T1000 (cell line): ENCODE measurements at regions not wholly inside any gene's neighbourhood (a gene's known extent, or its start where the extent isn't known, plus 50 kb on each side); places are given as distances from the start of the nearest gene placed in this dataset.

Source experiments
- DNase-seq: peaks from one replicate; lab custom pipeline; 2025; ENCODE audit warnings: mixed read lengths; lab: John Stamatoyannopoulos, UW

DNA sequence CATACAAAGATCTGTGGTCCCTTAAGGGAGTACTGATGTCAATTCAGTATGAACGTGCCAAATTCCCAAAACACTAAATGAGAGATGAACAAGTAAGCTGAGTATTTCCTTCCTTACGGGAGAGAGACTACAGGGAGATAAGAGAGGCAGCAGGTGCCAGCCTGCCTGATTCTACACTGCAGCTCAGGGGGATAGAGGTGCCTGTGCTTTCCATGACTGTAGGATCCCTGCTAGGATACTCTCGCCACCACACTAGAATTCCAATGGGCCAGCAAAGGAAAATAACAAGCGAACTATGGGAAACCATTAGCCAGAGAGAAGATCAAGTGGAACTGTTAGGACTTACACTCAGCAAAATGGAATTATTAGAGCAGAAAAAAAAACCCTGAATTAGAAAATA, 198.5 kb upstream of the BTBD3 start:
- no peak for DNase-seq

DNA sequence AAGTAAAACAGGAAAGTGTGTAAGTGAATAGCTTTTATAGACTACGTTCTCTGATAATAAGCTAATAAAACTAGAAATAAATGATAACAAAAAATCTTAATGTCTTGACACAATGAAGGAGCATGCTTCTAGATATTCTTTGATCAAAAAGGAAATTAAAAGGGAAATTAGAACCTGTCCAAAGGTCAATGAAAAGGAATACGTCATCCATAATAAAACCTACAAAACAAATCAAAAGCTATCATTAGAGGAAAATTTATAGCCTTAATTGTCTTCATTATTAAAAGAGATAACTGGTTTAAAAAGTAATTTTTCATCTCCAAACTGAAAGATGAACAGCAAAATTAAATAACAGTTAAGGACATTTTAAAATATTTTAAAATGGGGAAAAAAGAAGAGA, 196.3 kb upstream of the BTBD3 start:
- no peak for DNase-seq

DNA sequence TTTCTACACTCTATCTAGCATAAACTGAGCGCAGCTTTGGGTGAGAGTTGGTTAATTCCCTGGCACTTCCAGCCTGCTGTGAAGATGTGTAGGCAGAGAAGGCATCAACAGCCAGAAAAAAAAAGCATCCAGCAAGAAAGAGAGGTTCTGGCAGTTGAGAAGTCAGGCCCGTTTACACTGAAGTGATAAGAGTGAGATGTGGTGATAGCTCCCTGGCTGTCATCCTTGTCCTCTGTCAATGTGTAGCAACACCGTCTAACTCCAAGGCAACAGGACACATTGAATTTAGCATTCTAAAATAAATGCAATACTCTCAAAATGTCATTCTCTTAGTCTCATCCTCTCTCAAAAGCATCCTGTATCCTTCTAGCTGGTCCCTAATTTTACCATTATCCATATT, 193.6 kb upstream of the BTBD3 start:
- no peak for DNase-seq

DNA sequence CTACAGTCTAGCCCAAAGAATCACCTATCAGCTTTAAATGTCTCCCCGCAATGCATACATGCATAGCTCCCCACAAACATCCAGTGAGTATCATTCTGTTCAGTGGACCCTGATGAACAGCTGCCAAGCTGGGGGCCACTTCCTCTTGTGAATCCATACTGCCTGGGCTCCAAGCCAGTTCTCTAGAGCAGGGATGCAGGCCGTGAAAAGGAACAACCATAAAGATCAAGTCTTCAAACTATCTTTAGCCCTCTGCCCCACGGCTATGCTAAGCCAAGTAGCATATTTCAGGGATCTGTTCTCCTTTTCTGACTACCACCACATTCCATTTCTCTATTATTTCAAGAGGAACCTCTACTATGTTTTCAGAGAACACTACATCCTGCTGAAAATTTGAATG, 191.7 kb upstream of the BTBD3 start:
- DNase-seq: no peak

DNA sequence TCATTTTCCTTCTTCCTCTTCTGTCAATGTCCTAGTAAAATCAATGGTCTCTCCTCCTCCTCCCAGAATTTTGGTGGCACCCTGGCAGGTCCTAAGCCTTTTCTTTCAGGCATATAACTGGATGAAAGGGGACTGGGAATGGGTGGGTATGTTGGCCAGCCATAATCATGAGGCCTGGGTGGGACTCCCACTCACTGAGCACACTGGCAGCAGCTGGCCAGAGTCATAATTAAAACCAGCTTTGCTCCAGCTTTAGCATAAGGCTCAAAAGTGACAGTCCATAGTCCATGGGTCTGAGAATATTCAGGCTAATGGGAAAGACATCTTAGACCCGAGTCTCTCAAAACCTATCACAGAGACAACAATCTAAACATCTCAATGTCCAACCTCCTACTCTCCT, 190.0 kb upstream of the BTBD3 start:
- no peak for DNase-seq

DNA sequence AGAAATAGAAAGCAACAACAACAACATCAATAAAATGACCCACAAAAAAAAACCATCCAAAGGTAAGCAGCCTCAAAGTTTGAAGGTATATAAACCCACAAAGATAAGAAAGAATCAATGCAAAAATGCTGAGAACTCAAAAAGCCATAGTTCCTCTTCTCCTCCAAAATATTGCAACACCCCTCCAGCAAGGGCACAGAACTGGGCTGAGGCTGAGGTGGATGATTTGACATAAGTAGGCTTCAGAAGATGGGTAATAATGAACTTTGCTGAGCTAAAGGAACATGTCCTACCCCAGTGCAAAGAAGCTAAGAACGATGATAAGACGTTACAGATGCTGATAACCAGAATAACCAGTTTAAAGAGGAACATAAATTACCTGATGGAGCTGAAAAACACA, 188.8 kb upstream of the BTBD3 start:
- no peak for DNase-seq

DNA sequence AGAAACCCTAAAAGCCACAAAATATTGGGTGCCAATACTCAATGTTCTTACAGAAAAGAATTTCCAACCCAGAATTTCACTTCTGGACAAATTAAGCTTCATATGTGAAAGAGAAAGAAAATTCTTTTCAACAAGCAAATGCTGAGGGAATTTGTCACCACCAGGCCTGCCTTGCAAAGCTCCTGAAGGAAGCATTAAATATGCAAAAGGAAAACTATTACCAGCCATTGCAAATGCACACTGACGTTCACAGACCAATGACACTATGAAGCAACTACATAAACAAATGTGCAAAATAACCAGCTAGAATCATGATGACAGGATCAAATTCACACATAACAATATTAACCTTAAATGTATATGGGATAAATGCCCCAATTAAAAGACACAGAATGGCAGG, 187.9 kb upstream of the BTBD3 start:
- no peak for DNase-seq

DNA sequence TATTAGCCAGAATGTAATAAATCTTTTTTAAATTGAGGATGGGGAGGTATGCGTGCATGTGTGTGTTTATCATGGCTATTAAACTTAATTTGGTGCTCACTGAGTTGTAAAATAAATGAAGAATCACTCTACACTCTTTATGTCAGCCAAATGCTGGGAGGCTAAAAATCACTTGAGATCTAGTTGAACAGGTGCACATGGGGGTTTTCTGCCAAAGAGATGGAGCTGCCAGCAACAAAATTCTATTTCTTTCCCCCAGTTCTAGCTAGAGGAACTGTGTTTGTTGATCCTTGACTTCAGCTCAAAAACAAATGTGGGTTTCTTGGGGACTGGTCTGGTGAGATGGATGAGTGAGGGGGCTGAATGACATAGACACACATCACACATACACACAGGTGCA, 183.3 kb upstream of the BTBD3 start:
- no peak for DNase-seq

DNA sequence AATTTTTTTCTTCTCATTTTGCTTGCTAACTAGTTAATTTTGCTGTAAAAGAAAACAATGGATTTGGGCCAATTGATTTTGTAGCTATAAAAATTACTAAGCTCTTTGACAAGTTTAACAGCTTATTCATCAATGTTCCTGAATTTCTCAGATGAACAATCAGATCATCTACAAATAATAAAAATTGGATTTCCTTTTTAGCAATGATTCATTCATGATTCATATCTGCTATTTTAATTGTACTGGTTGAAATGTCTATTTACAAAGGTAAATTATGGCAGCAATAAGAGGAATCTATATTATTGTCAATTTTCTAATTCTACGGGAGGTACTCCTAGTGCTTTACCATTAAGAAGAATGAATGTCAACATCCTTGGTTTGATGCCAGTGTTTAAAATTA, 178.8 kb upstream of the BTBD3 start:
- DNase-seq: no peak

DNA sequence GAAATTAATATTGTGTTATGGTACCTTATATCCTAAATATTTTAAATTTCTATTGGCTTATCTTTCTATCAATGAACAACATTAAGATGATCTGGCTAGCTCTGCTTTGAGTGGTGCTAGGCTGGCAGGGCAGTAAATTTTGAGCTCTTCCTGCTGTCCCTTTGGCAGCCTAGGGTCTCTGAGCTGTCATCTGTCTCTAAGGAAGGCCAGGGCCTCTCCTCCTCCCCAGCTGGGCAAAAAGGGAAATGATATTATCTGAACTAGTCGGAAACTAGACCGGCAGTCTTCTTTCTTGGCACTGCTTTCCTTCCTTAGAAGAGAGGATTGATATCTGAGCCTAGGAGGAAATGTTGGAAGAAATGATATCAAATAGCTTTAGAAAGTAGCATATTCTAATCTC, 176.7 kb upstream of the BTBD3 start:
- DNase-seq: no peak

DNA sequence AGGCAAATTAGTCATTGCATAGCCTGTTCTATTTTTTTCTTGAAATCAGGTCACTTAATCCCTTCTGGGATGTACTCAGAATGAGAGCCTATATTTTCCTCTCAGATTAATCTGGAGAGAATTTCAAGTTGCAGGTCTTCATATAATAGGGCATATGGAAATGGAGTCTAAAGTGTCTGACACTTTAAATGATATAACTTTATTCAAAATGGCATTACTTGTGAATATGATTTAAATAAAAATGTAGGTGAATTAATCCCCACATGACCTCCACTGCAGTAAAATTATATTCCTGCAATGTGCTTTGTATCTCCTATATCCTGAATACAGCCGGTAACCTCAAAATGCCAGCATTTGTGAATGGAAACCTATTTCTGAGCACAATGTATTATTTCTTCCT, 172.5 kb upstream of the BTBD3 start:
- DNase-seq: no peak

DNA sequence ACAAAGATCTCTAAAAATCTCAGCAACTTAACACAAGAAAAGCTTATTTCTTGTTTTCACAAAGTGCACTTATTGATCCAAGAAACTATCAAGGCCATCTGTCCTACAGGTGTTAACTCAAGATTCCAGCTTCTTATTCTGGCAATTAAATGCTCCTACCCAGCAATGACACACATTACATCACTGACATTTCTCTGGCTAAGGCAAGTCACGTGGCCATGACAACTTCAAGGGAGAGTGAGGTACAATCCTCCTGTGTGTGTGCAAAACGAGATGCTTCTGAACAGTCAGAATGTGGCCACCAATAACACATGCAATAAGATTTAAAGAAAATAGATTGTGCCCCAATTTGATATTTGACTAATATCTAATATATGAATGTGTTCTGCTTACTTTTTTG, 169.3 kb upstream of the BTBD3 start:
- no peak for DNase-seq

DNA sequence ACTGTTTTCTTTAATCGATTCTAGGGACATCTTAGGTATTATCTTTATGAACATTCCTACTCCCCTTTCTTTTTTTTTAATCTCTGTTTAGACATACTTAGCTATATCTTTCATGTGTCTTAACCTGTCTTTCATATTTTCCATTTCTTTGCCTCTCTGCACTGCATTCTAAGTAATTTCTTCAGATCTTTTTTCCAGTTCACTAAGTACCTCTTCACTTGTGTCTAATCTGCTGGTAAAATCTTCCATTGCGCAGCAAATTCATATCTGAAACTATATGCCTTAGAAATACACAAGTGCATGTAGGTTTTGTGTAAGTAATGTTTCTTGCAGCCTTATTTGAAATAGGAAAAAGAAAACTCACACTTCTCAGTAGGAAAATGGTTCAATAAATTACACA, 165.4 kb upstream of the BTBD3 start:
- no peak for DNase-seq

DNA sequence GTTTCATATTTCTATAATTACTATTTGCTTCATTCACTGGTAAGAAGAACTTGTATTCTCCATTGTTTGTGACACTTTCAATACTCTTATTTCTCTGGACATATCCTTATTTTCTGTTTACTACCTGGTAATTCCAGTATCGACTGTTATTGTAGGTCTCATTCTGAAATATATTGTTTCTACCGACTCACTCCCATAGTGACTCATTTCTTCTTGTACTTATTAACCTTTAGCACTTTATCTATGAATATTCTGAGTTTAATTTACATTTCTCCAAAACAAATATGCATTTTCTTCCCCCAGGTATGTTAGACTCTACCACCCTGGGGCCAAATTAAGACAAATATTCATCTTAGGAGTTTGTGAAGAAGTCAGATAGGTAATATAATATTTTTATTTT, 164.5 kb upstream of the BTBD3 start:
- DNase-seq: no peak

DNA sequence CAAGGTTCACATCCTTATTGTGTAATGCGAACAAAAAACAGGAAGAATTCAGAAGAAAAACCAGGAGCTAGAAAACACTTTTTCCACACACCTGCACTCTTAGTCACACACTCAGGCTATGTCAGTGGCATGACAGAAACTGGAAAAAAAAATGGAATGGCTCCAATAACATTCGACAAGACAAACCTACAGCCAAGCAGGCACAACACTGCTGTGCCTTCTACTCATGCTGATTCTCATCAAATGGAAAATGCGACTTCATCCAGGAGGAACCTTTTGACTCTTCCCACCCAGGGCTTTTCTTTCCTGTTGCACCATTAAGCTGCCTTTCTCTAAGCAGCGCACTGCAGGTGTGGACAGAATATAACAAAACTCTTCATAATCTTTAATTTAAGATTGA, 163.2 kb upstream of the BTBD3 start:
- no peak for DNase-seq

DNA sequence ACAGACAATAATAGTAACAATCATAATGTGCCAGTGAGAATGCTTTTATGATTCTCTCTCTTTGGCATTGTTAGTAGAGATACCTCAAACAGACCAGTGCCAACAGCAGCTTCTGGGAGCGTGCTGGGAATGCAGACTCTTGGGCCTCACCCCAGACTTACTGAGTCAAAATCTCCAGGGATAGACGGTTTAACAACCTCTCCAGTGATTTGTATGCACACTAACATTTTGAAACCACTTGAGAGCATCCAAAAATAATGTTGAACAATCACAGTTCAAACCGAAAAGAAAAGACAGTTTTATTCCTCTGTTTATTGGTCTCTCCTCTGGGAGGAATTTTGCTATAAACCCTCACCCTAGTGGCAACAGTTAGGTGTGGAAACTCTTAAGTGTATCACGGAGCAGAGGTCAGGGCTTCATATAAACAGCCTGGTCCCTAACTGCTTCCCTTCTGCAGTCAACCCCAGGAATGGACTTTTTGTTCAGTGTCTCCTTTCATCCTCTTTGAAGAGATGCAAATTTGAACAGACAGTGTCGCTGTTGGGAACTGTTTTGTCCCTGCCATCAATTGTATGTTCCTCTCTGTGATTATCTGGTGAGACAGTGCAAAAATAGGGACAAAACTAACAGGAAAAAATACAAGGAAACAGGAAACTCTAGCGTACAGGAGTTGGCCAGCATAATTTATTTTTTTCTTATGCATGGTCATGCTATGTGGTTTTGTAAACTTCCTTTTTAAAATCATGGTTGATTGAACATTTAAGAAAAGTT, 162.4 kb upstream of the BTBD3 start:
- no peak for DNase-seq

DNA sequence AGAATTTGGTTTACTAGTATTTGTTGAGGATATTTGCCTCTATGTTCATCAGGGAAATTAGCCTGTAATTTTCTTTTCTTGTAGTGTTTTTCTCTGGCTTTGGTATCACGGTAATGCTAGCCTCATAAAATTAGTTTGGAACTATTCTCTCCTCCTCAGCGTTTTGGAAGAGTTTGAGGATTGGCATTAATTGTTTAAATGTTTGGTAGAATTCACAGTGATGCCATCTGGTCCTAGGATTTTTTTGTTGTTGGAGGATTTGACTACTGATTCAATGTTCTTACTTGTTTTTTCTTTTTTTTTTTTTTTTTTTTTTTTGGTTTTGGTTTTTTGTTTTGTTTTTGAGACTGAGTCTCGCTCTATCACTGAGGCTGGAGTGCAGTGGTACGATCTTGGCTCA, 156.2 kb upstream of the BTBD3 start:
- no peak for DNase-seq

DNA sequence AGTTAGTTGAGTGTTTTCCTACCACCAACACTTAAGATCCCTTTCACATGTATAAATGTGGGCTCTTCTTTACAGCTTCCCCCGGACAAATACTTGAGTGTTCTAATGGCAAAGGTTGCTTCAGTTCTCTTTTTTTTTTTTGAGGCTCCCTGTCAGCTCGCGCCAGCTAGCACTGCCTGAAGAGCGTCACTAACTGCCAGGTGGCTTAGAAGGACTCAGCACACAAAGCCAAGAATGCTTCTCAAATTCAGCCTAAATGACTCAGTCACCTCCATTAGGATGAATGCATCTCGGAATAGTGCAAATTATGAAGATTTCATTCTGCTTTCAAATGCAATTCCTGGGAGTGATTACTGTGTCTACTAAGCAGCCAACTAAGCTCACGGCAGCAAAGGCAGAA, 150.7 kb upstream of the BTBD3 start:
- no peak for DNase-seq

DNA sequence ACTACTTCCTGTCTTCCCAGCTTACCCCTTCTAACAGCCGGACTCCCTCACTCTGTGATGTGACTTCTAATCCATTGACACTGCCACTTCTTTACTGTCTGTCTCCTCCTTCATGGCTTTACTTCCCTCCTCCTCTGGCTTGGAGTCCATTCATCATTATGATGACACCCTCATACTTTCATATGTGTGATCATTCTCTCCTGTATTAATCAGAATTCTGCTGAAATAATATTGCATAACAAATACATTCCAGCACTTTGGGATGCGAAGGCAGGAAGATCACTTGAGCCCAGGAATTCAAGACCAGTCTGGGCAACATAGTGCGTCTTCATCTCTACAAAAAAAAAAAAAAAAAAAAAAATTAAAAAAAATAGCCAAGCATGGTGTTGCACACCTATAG, 147.9 kb upstream of the BTBD3 start:
- no peak for DNase-seq

DNA sequence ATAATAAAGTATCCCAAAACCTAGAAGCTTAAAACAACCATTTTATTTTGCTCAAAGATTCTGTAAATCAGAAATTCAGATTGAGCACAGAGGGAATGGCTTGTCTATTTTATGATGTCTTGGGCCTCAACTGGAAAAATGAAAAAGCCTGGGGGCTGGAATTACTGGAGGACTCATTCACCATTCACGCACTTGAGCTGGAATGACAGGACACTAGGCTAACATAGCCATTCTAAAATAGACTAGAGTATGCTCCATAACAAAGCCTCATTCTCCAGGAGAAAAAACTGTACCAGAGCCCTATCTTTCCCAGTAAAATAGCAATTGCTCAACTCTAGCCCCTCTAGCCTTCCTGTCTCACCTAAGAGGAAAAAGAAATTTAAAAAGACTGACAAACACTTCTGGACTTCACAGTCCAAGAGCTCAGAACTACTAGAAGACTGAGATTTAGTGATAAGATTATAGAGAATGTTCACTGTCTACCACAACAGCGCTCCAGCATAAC, 145.4 kb upstream of the BTBD3 start:
- DNase-seq: no peak

DNA sequence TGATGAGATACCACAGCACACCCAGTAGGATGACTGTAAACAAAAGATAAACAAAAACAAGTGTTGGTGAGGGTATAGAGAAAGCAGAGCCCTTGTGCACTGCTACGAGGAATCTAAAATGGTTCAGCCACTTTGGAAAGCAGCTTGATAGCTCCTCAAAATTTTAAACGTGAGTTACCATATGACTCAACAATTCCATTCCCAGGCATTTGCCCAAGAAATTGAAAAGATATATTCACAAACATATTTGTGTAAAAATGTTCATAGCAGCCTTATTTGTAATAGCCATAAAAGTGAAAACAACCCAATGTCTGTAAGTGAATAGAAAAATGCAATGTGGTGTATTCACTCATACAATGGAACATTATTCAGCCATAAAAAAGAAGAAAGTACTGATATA, 141.0 kb upstream of the BTBD3 start:
- DNase-seq: no peak

DNA sequence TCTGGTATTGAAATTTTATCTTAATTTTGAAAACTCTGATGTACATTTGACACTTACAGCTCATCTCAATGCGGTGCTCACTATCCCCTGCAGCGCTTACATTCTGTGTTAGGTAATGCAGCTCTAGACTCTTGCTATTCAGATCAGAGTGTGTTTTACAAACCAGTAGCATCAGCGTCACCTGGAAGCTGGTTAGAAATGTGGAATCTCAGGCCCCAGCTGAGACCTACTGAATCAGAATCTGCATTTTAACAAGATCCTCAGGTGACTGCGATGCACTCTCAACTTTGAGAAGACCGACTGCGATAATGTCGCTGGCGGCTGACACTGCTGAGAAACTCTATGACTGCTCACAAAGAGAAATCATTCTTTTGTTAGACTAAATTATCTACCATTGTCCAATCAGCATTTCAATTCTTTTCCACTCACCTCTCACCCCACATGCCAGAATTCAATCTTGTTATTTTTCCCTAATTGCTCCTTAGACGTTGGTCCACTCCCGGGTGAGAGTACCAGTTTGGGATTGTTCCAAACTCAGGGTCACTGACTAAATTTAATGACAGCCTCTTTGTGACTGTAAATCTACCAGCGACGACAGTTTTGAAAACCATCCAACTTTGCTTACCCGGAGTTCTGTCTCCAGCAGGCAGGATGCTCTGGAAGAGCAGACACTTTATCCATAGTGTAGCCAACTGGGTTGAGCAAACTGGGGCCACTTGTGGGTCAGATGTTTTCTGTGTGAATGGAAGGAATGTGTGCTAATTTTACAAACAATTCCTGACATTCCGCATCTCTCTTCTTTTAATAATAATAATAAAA, 140.1 kb upstream of the BTBD3 start:
- DNase-seq: no peak

DNA sequence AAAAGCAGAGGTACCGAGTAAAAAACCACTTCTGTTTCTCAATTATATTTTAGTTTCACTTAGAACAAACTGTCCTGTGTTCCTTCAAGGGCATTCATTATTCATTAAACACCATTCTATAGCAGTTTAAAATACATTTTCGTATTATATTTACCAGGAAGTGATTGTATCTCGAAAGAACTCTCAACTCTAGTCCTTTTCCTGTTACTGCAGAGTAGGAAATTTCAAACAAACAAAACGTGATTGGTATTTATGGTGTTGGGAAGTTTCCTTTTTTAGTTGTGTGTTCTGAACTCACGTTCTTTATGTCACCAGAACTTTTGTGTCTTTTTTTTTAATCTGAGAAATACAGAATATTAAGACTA, 139.5 kb upstream of the BTBD3 start:
- no peak for DNase-seq
